ENCODE measurements at regions not wholly inside any gene's neighbourhood (a gene's known extent, or its start where the extent isn't known, plus 50 kb on each side); places are given as distances from the start of the nearest gene placed in this dataset.

DNA sequence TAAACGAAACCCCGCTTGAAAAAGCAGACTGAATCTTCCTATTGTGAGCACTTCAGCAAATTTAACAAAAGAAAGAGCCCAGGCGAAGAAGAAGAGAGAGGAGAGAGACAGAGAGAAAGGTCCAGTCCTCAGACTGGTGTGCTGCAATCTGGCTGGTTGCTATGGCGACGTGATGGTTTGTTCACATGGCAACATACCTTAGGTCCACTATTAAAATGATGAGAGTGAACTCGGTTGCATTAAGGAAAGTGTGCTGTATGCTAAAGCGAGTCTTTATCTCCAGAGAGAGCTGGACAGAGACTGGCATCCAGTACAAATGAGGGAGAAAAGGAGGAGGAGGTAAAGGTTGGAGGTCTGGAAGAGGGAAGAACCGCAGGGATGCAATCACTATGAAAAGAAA lies 271.8 kb upstream of the ZFHX3 start (continued):
- TF ChIP-seq, protein P1, sequence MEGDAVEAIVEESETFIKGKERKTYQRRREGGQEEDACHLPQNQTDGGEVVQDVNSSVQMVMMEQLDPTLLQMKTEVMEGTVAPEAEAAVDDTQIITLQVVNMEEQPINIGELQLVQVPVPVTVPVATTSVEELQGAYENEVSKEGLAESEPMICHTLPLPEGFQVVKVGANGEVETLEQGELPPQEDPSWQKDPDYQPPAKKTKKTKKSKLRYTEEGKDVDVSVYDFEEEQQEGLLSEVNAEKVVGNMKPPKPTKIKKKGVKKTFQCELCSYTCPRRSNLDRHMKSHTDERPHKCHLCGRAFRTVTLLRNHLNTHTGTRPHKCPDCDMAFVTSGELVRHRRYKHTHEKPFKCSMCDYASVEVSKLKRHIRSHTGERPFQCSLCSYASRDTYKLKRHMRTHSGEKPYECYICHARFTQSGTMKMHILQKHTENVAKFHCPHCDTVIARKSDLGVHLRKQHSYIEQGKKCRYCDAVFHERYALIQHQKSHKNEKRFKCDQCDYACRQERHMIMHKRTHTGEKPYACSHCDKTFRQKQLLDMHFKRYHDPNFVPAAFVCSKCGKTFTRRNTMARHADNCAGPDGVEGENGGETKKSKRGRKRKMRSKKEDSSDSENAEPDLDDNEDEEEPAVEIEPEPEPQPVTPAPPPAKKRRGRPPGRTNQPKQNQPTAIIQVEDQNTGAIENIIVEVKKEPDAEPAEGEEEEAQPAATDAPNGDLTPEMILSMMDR (IDR thresholded peaks at IDR 0.05): no peak
- TF ChIP-seq RFX5 (IDR thresholded peaks at IDR 0.05; ENCODE audit: low read length): no peak
- TF ChIP-seq TAF1 (IDR thresholded peaks at IDR 0.05; ENCODE audit: borderline replicate concordance, low read depth, low read length): no peak
- no peak for TF ChIP-seq YY1 (IDR thresholded peaks at IDR 0.05; ENCODE audit: low read depth)
- TF ChIP-seq EP300 (IDR thresholded peaks at IDR 0.05; ENCODE audit: borderline replicate concordance in 1 of 2, low read depth in 1 of 2, low read length in 1 of 2): no peak
- TF ChIP-seq JUND (IDR thresholded peaks at IDR 0.05): no peak
- TF ChIP-seq FOXM1 (IDR thresholded peaks at IDR 0.05; ENCODE audit: low read depth): no peak

GRCh38 chr16:73319261-73319660 lies 271.3 kb upstream of the ZFHX3 start:
- ChIA-PET CTCF (no interaction called here), POLR2A (no interaction called here)

DNA sequence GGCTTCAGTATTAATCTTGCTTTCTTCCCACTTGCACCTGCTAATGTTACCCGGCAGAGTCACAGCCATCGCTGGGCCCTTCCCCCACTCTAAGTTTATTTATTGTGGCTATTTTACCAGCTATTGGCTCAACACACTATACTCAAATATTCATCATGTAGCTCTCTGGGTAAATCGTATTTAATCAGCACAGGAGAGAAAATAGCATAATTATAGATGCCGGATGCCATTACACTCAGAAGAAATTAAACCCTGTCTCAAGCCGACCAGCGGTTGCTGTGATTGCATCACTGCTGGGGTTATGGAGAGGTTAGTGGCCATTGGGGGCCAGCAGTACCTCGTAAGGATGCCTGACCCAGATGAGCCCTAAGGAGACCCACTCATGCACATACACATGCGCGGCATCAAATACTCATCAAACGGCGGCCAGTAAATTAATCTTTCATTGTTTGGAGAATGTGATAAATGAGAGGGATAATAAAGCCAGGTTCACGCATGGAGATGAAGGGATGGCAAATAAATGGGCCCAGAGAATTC lies 269.5 kb upstream of the ZFHX3 start:
- Histone ChIP-seq H2AFZ (ENCODE audit: low read depth) (no peak overlapping the region), H3K27ac (ENCODE audit: low read depth in 2 of 2, low read length in 1 of 2) (no peak overlapping the region), H4K20me1 (ENCODE audit: insufficient read depth) (no peaks in the 10 kb centered on the region), H3K4me3 (ENCODE audit: low read depth in 2 of 2, low read length in 1 of 2) (no peak overlapping the region), H3K36me3 (replicated peaks in 1 of 2; ENCODE audit: control insufficient read depth in 1 of 2, insufficient read depth in 2 of 2, low read length in 1 of 2) (no peaks in the 10 kb centered on the region), H3K4me2 (no peak overlapping the region), H3F3A (replicated peaks; ENCODE audit: insufficient read depth) (no peaks in the 10 kb centered on the region), H3K9me3 (no peaks in the 10 kb centered on the region), H3K79me2 (ENCODE audit: insufficient read depth) (no peaks in the 10 kb centered on the region), H3K27me3 (ENCODE audit: insufficient read depth) (no peaks in the 10 kb centered on the region; the same call in 1 of the 2 replicates), H3K9ac (no peak overlapping the region), H3K9me2 (no peaks in the 10 kb centered on the region), H3K4me1 (ENCODE audit: control insufficient read depth in 1 of 2, insufficient read depth in 2 of 2, low read depth in 1 of 2, low read length in 1 of 2) (no peaks in the 10 kb centered on the region)
- TF ChIP-seq POLR2AphosphoS5 (IDR thresholded peaks at IDR 0.05; ENCODE audit: low read depth, low read length) (no peak), RXRA (IDR thresholded peaks at IDR 0.05; ENCODE audit: borderline replicate concordance, low read depth) (no peak), IRF3 (IDR thresholded peaks at IDR 0.05; ENCODE audit: low read depth, low read length) (no peak), YY1 (IDR thresholded peaks at IDR 0.05; ENCODE audit: low read depth) (no peak), GATA2 (CRISPR knock-in tag; IDR thresholded peaks at IDR 0.05) (no peak), EZH2phosphoT487 (IDR thresholded peaks at IDR 0.05; ENCODE audit: borderline replicate concordance, low read depth) (no peak), MXI1 (IDR thresholded peaks at IDR 0.05; ENCODE audit: low read depth, low read length) (no peak), TEAD4 (IDR thresholded peaks at IDR 0.05; ENCODE audit: borderline replicate concordance, insufficient read depth) (no peak)
- TF ChIP-seq, protein P2, sequence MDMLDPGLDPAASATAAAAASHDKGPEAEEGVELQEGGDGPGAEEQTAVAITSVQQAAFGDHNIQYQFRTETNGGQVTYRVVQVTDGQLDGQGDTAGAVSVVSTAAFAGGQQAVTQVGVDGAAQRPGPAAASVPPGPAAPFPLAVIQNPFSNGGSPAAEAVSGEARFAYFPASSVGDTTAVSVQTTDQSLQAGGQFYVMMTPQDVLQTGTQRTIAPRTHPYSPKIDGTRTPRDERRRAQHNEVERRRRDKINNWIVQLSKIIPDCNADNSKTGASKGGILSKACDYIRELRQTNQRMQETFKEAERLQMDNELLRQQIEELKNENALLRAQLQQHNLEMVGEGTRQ (IDR thresholded peaks at IDR 0.05; ENCODE audit: borderline replicate concordance, low read depth, low read length): no peak
- 70% methylated on average over 12 of the region's 12 CpGs for WGBS (ENCODE audit: low lambda C conversion rate)
- CTCF ChIA-PET: no interaction called here
- POLR2A ChIA-PET: no interaction called here
- no peak for DNase-seq

More at GRCh38 chr16:73319261-73319660, 271.3 kb upstream of the ZFHX3 start:
- TF ChIP-seq POLR2AphosphoS5 (IDR thresholded peaks at IDR 0.05; ENCODE audit: low read depth, low read length) (no peak), NRF1 (IDR thresholded peaks at IDR 0.05; ENCODE audit: low read depth, low read length) (no peak), RXRA (IDR thresholded peaks at IDR 0.05; ENCODE audit: borderline replicate concordance, low read depth) (no peak), SIN3A (IDR thresholded peaks at IDR 0.05; ENCODE audit: borderline replicate concordance, low read depth, low read length) (no peak), TCF12 (IDR thresholded peaks at IDR 0.05) (no peak), SMC3 (IDR thresholded peaks at IDR 0.05; ENCODE audit: low read depth, low read length) (no peak), EP300 (IDR thresholded peaks at IDR 0.05; ENCODE audit: borderline replicate concordance in 1 of 2, low read depth in 1 of 2, low read length in 1 of 2) (no peak), YY1 (IDR thresholded peaks at IDR 0.05; ENCODE audit: low read depth) (no peak), MAX (IDR thresholded peaks at IDR 0.05; ENCODE audit: low read depth) (no peak), MEF2A (IDR thresholded peaks at IDR 0.05; ENCODE audit: borderline replicate concordance, low read depth) (no peak), FOXM1 (IDR thresholded peaks at IDR 0.05; ENCODE audit: low read depth) (no peak), CHD2 (IDR thresholded peaks at IDR 0.05; ENCODE audit: low read length, partially characterized antibody) (no peak)
- no peak overlapping the region for H3K9ac ChIP-seq
- H3K36me3 ChIP-seq (replicated peaks in 1 of 2; ENCODE audit: control insufficient read depth in 1 of 2, insufficient read depth in 2 of 2, low read length in 1 of 2): no peaks in the 10 kb centered on the region
- no peak overlapping the region for H3K27ac ChIP-seq (ENCODE audit: low read depth in 2 of 2, low read length in 1 of 2)
- no peak overlapping the region for H3K4me2 ChIP-seq
- no peaks in the 10 kb centered on the region for H3K9me2 ChIP-seq
- H4K20me1 ChIP-seq (ENCODE audit: insufficient read depth): no peaks in the 10 kb centered on the region
- H3F3A ChIP-seq (replicated peaks; ENCODE audit: insufficient read depth): no peaks in the 10 kb centered on the region
- no peak overlapping the region for H2AFZ ChIP-seq (ENCODE audit: low read depth)
- 37% methylated on average over 10 of the region's 10 CpGs for WGBS (ENCODE audit: low lambda C conversion rate)
- H3K4me1 ChIP-seq (ENCODE audit: control insufficient read depth in 1 of 2, insufficient read depth in 2 of 2, low read depth in 1 of 2, low read length in 1 of 2): no peaks in the 10 kb centered on the region
- no peak overlapping the region for H3K4me3 ChIP-seq (ENCODE audit: low read depth in 2 of 2, low read length in 1 of 2)
- no peaks in the 10 kb centered on the region for H3K9me3 ChIP-seq
- no peak for DNase-seq
- no peaks in the 10 kb centered on the region for H3K79me2 ChIP-seq (ENCODE audit: insufficient read depth)
- no peaks in the 10 kb centered on the region; the same call in 1 of the 2 replicates for H3K27me3 ChIP-seq (ENCODE audit: insufficient read depth)

All from SK-N-SH (cell line).